ENCODE measurements at regions not wholly inside any gene's neighbourhood (a gene's known extent, or its start where the extent isn't known, plus 50 kb on each side); places are given as distances from the start of the nearest gene placed in this dataset.

DNA sequence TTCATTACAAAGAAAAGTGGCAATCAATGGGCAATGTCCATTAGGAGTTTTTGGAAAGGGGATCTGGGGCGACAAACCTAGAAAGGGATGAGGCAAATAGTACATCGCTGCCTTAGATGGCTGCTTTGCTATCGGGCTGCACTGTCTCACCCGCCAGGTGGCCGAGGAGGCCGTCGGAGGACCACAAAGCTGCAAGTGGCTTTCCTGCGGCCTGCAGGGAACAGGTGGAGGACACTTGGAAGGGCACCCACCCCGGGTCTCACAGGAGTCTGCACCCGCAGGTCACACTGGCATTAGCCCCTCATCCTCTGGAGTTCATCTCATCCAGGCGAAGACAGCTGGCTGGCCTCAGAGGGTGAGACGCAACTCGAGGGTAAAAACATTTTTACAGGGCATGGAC is 1392.5 kb downstream of the AACS start:
- Histone ChIP-seq H4K20me1 (ENCODE audit: insufficient read depth) (no peaks in the 10 kb centered on the region), H3K36me3 (ENCODE audit: insufficient read depth, low read length) (no peaks in the 10 kb centered on the region), H3K27me3 (ENCODE audit: insufficient read depth, low read depth, low read length) (no peaks in the 10 kb centered on the region), H3F3A (ENCODE audit: insufficient read depth, low read length, poor library complexity, severe bottlenecking) (no peaks in the 10 kb centered on the region), H3K4me2 (ENCODE audit: low read length) (no peak overlapping the region), H3K9ac (ENCODE audit: low read length) (no peak overlapping the region), H2AFZ (ENCODE audit: low read depth, low read length) (no peak overlapping the region), H3K27ac (ENCODE audit: low read length) (no peak overlapping the region), H3K4me3 (ENCODE audit: low read length) (no peak overlapping the region), H3K9me2 (ENCODE audit: insufficient read depth, low read length) (no peaks in the 10 kb centered on the region), H3K79me2 (replicated peaks; ENCODE audit: insufficient read depth, low read length) (no peaks in the 10 kb centered on the region), H3K9me3 (ENCODE audit: low read length) (no peaks in the 10 kb centered on the region)
- TF ChIP-seq EZH2 (IDR thresholded peaks at IDR 0.05; ENCODE audit: borderline replicate concordance, insufficient read depth, low read length, poor library complexity, severe bottlenecking): no peak
- TF ChIP-seq TAF1 (IDR thresholded peaks at IDR 0.05; ENCODE audit: low read depth): no peak
- no peak for TF ChIP-seq POLR2AphosphoS5 (IDR thresholded peaks at IDR 0.05)
- no peak for TF ChIP-seq RAD21 (conservative IDR thresholded peaks at IDR 0.05)
- TF ChIP-seq, protein P1, sequence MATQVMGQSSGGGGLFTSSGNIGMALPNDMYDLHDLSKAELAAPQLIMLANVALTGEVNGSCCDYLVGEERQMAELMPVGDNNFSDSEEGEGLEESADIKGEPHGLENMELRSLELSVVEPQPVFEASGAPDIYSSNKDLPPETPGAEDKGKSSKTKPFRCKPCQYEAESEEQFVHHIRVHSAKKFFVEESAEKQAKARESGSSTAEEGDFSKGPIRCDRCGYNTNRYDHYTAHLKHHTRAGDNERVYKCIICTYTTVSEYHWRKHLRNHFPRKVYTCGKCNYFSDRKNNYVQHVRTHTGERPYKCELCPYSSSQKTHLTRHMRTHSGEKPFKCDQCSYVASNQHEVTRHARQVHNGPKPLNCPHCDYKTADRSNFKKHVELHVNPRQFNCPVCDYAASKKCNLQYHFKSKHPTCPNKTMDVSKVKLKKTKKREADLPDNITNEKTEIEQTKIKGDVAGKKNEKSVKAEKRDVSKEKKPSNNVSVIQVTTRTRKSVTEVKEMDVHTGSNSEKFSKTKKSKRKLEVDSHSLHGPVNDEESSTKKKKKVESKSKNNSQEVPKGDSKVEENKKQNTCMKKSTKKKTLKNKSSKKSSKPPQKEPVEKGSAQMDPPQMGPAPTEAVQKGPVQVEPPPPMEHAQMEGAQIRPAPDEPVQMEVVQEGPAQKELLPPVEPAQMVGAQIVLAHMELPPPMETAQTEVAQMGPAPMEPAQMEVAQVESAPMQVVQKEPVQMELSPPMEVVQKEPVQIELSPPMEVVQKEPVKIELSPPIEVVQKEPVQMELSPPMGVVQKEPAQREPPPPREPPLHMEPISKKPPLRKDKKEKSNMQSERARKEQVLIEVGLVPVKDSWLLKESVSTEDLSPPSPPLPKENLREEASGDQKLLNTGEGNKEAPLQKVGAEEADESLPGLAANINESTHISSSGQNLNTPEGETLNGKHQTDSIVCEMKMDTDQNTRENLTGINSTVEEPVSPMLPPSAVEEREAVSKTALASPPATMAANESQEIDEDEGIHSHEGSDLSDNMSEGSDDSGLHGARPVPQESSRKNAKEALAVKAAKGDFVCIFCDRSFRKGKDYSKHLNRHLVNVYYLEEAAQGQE (IDR thresholded peaks at IDR 0.05; ENCODE audit: borderline replicate concordance): no peak
- TF ChIP-seq, protein P2, sequence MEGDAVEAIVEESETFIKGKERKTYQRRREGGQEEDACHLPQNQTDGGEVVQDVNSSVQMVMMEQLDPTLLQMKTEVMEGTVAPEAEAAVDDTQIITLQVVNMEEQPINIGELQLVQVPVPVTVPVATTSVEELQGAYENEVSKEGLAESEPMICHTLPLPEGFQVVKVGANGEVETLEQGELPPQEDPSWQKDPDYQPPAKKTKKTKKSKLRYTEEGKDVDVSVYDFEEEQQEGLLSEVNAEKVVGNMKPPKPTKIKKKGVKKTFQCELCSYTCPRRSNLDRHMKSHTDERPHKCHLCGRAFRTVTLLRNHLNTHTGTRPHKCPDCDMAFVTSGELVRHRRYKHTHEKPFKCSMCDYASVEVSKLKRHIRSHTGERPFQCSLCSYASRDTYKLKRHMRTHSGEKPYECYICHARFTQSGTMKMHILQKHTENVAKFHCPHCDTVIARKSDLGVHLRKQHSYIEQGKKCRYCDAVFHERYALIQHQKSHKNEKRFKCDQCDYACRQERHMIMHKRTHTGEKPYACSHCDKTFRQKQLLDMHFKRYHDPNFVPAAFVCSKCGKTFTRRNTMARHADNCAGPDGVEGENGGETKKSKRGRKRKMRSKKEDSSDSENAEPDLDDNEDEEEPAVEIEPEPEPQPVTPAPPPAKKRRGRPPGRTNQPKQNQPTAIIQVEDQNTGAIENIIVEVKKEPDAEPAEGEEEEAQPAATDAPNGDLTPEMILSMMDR (IDR thresholded peaks at IDR 0.05; ENCODE audit: poor library complexity, severe bottlenecking): no peak
- TF ChIP-seq MXI1 (conservative IDR thresholded peaks at IDR 0.05; ENCODE audit: poor library complexity, severe bottlenecking): no peak
- no peak for TF ChIP-seq EP300 (conservative IDR thresholded peaks at IDR 0.05; ENCODE audit: poor library complexity, severe bottlenecking)
- TF ChIP-seq SMC3 (conservative IDR thresholded peaks at IDR 0.05; ENCODE audit: poor library complexity): no peak

DNA sequence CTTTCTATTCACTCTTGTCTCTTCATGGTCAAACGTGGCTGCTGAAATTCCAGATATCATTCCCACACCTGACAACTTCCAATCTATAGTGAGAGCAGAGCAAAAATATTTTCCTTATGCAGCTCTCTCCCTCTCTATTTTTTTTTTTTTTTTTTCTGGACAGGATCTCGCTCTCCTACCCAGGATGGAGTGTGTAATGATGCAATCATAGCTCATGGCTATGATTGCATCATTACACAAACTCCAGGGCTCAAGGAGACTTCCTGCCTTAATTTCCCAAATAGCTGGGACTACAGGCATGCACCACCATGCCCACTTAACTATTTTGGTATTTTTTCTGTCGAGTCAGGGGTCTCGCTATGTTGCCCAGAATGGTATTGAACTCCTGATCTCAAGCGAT is 1398.9 kb downstream of the AACS start:
- Histone ChIP-seq H2AFZ (ENCODE audit: low read depth, low read length) (no peak overlapping the region), H3K9me2 (ENCODE audit: insufficient read depth, low read length) (no peaks in the 10 kb centered on the region), H3K4me2 (ENCODE audit: low read length) (no peak overlapping the region), H3K27me3 (ENCODE audit: insufficient read depth, low read depth, low read length) (no peaks in the 10 kb centered on the region), H3K27ac (ENCODE audit: low read length) (no peak overlapping the region), H3K36me3 (ENCODE audit: insufficient read depth, low read length) (no peaks in the 10 kb centered on the region), H3K9me3 (ENCODE audit: low read length) (no peaks in the 10 kb centered on the region), H3K4me3 (ENCODE audit: low read length) (no peak overlapping the region), H3K79me2 (replicated peaks; ENCODE audit: insufficient read depth, low read length) (no peaks in the 10 kb centered on the region), H3F3A (ENCODE audit: insufficient read depth, low read length, poor library complexity, severe bottlenecking) (no peaks in the 10 kb centered on the region), H4K20me1 (ENCODE audit: insufficient read depth) (no peaks in the 10 kb centered on the region), H3K9ac (ENCODE audit: low read length) (no peak overlapping the region)
- no peak for TF ChIP-seq SMC3 (conservative IDR thresholded peaks at IDR 0.05; ENCODE audit: poor library complexity)
- TF ChIP-seq EZH2 (IDR thresholded peaks at IDR 0.05; ENCODE audit: borderline replicate concordance, insufficient read depth, low read length, poor library complexity, severe bottlenecking): no peak
- no peak for TF ChIP-seq POLR2AphosphoS5 (IDR thresholded peaks at IDR 0.05)
- TF ChIP-seq, protein P2 (IDR thresholded peaks at IDR 0.05; ENCODE audit: poor library complexity, severe bottlenecking): no peak
- TF ChIP-seq, protein P1 (IDR thresholded peaks at IDR 0.05; ENCODE audit: borderline replicate concordance): no peak
- no peak for TF ChIP-seq EP300 (conservative IDR thresholded peaks at IDR 0.05; ENCODE audit: poor library complexity, severe bottlenecking)
- no peak for TF ChIP-seq RAD21 (conservative IDR thresholded peaks at IDR 0.05)
- no peak for TF ChIP-seq TAF1 (IDR thresholded peaks at IDR 0.05; ENCODE audit: low read depth)
- no peak for TF ChIP-seq MXI1 (conservative IDR thresholded peaks at IDR 0.05; ENCODE audit: poor library complexity, severe bottlenecking)
